GM18511 (cell line): ENCODE measurements at regions not wholly inside any gene's neighbourhood (a gene's known extent, or its start where the extent isn't known, plus 50 kb on each side); places are given as distances from the start of the nearest gene placed in this dataset.

Experiments
- ATAC-seq: cut with Tn5 transposase; IDR thresholded peaks from one replicate; pipeline ENCODE4 v1.9.1; 2021; ENCODE audit warnings: mild to moderate bottlenecking, moderate library complexity; ENCODE audit not compliant: unreplicated experiment

- ATAC-seq, result no peak
Measured at GRCh38 chr17:70857351-70857750, 688.0 kb downstream of the KCNJ2 start.

DNA sequence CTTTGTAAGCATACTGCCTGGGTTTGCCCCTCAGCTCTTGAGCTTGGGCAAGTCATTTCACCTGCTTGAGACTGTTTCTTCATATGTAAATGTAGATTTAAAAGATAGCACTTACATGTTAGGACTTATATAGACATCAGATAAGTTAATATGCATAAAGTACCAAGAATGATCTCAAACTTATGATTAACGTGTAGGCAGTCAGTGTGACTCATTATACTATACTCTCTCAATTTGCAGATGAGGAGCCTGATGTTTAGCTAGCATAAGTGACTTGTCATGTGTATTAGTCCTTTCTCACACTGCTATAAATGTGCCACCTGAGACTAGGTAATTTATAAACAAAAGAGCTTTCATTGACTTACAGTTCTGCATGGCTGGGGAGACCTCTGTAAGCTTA lies 690.5 kb downstream of the KCNJ2 start:
- no peak for ATAC-seq

DNA sequence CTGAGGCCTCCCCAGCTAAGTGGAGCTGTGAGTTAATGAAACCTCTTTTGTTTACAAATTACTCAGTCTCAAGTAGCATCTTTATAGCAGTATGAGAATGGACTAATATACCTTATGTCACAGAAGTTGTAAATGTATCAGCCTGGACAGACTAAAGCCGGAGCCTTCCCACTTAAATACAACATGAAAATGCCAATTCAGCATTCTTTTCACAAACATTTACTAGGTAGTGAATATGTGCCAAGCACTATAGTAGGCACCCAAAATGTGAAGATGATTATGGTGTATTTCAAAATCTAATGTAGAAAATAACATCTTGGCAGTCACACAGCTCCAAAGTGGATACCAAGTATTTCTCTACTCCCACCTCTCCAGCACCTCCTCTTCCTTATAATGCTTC lies 693.0 kb downstream of the KCNJ2 start:
- no peak for ATAC-seq

DNA sequence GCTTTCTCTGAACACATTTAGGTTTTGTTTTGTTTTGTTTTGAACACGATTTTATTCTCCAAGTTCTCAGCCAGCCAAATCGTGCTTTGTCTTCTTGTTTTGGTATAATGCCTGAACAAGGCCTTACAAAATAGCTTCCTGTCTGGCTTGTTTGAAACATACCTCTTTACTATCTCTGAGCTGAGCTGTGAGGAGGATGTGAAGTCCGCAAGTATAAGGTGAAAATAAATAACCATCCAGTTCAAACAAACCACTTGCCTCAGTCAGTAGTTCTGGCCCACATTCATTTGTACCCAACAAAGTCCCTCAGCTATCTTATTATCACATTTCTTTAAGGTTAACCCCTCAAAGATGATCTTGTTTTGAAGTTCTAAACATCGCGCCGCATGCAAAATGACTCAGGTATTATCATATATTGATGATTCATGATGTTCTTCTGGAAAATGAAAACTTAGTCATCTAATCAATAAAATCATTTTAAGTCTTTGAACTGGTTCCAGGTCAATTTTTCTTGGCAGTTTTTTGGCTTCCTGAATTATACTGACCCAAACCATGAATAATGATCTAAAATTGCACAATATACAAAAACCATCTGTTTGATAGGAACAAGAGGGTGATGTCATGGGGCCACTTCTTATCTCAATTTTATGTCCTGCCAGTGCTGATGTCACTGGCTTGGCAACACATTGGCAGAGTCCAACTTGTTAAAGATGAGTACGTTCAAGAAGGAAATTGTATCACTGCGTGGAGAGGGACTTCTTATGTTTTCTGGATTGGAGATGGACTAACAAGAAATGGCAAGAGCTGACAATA lies 694.3 kb downstream of the KCNJ2 start:
- no peak for ATAC-seq

DNA sequence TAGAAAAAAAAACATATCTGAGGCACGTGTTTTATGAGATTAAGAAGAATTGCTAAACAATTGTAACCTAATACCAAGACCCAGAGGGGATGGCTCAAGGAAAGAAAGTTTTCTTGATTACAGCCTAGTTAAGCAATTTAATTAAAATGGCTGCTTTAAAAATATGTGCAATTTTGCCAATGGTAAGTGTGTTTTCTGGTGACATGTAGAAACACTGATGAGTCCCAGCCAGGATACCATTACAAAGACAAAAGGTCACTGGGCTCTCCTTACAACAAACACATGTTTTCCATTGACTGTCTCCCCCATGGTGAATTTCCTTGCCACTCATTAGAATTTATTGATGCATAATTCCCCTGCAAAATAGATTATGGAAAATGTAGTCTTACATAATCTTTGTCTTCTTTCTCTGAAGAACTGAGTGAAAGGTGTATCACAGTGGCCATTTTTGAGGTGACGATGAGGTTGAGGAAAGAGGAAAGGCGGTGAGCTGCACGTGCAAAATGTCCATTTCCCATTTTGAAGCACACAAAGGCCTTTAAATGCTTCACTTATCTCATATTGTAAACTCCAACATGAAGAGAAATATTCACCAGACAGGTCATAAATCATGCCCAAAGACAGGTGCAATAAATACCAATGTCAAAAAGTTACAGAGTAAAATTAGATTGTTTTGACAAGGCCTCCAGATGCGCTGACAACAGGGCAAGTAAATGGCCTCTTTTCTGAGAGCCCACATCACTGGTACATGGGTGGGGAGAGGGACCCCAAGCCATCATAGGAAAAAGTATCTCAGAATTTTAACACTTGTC lies 696.9 kb downstream of the KCNJ2 start:
- no peak for ATAC-seq

GRCh38 chr17:70868149-70868548 lies 698.8 kb downstream of the KCNJ2 start:
- ATAC-seq, result no peak

DNA sequence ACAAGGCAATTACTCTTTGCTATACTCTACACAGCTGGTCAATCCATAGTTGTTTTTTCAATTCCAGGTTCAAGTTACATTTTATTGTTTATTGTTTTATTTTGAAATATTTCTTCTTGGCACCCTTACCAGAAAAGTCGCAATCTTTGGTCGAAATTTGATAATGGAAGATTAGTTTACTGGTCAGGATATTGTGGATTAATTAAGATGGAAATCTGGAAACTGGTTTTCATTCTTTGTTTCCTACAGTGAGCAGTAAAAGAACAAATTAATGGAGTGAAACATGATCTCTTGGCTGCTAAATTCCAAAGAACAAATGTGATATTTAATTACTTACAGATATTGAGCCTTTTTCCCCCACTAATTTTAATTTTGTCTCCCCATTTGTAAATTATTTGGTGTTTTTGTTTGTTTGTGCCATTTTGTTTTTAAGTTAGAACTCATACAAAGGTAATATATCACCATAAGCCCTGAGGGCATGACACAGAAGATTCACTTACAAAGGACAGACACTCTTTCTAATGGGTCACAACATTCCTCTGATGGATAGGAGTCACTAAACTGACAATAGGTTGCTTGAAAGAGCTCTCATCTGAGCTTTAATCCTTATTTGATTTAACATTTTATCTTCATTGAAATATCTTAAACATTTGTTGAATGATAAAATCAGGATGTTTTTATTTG lies 700.2 kb downstream of the KCNJ2 start:
- no peak for ATAC-seq

- ATAC-seq, result no peak
Measured at GRCh38 chr17:70871180-70871818, 702.0 kb downstream of the KCNJ2 start.

DNA sequence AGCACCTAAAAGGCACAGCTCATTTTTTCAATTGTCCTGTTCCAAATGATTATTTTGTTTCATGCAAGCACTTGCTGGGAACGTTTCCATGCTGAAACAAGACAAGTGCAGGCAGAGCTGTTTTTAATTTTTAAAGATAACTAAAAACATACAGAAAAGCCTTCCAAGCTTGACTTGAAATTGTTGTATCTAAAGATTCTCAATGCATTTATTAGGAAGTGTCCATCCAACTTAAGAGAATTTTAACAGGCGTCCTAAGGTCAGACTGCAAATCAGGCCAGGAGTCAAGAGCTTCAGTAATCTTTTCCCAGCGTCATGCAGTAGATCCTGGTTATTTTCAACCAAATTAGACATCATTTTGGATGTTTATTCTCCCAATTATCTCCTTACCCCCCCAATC lies 702.8 kb downstream of the KCNJ2 start:
- no peak for ATAC-seq

DNA sequence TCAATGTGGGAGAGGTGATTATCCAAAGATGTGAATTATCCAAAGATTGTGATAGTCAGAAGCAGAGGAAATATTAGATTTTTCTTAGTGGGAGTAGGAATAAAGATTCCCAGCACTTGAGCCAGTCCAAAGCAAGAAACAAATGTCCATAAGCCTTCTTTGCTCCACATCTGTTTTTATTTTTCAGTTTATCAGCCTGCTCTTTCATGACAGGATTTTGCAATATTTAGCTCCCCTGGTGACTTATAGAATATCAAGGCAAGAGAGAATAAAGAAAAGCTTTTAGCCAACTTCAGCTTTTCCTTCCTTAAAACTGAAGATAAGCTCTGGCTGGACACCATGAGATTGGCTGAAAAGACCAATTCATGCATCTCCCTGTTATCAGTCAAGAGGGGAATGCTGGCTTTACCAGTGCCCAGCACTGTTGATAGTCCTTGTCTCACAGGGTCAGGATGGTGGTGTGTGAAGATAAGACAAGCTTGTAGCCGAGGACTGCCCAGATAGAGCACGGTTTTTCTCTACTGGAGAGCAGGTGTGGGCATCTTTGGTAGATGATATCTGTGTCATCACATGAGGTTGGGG lies 706.5 kb downstream of the KCNJ2 start:
- no peak for ATAC-seq

- no peak for ATAC-seq
Measured at GRCh38 chr17:70878879-70879278, 709.5 kb downstream of the KCNJ2 start.

DNA sequence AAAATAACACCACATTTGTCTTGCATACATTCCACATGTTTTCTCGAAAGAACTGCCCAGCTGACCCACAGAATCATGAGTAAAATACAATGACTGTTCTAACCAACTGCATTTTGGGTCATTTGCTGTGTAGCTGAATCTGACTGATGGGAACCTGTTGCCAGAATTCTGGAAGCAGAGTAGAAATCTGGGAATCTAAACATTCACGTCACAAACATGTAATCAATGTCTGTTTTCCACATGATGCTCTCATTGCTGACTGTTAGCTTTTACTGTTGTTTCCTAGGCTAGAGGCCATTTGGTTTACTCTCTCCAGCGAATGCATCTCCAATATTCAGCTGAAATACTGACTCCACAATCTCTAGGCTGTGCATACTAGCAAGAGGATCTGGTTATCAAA lies 710.1 kb downstream of the KCNJ2 start:
- ATAC-seq, result no peak

DNA sequence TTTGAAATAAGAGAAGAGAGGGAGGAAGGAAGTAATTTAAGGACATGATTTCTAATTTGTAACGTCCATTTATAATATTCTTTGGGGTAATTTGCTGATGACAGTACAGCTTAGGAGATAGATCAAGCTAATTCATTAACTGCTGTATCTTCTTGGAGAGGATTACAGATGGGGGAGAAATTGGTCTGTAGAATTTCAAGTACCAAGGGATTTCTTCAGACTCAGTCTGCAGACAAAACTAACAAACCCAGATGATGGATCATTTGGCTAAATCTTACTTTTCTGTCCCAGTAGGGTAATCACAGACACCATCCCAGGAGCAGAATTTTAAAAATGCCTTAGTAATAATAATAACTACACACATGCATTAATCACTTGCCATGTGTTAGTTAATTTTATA lies 711.8 kb downstream of the KCNJ2 start:
- ATAC-seq, result no peak

- no peak for ATAC-seq
Measured at GRCh38 chr17:70882504-70882903, 713.2 kb downstream of the KCNJ2 start.

GRCh38 chr17:70886648-70887047 lies 717.3 kb downstream of the KCNJ2 start:
- ATAC-seq, result no peak

GRCh38 chr17:70888324-70888723 lies 719.0 kb downstream of the KCNJ2 start:
- ATAC-seq, result no peak

- ATAC-seq, result no peak
Measured at GRCh38 chr17:70891306-70891705, 722.0 kb downstream of the KCNJ2 start.

DNA sequence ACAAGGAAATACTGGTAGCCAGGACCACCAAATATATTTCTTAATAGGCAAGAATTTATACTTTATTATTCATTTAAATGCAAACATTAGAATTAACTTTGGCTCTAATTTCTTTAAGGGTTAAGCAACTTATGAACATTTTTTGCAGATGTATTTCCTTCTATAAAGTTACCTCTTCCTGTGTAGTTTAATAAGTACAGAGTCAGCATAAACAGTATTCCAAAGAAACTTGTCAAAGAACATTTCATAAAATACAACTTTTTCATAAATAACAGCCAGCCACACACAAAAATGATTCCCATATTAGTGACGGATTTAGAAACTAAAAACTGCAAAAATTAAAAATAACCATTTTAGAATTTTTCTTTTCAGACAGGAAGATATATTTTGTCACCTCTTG lies 723.2 kb downstream of the KCNJ2 start:
- no peak for ATAC-seq

GRCh38 chr17:70896843-70897242 lies 727.5 kb downstream of the KCNJ2 start:
- ATAC-seq, result no peak

DNA sequence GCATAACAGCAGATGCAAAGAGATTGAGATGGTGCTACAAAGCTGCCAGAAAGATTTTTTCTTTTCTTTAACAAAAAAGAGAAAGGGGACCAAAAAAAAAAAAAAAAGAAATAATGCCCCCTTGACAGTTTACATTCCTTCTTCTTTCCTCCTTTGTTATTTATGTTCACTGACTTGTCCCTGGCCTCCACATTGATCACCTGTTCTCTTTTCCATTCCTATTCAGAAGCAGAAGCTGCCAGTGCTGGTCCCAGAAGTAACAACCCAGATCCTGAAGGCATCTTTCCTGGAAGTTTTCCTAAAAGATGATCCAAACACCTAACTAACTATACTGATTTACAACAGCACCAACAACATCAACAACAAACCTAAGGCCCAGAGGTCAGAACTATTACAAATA lies 728.1 kb downstream of the KCNJ2 start:
- ATAC-seq, result no peak

- ATAC-seq, result no peak
Measured at GRCh38 chr17:70901870-70902269, 732.5 kb downstream of the KCNJ2 start.
